Transverse colon (tissue), 4 donors: ENCODE measurements at regions not wholly inside any gene's neighbourhood (a gene's known extent, or its start where the extent isn't known, plus 50 kb on each side); places are given as distances from the start of the nearest gene placed in this dataset.

Experiments used
- POLR2A ChIP-seq: fragments of 450-650 bp; IDR thresholded peaks from one replicate; pipeline ENCODE4 v1.6.1; 2016; ENCODE audit warnings: antibody characterized with exemption, mild to moderate bottlenecking, moderate library complexity
- POLR2AphosphoS5 ChIP-seq, 3 donors: sonication (generic); formaldehyde crosslinking; IDR thresholded peaks; one replicate each; pipeline ENCODE4 v1.6.1; 2016; ENCODE audit warnings: antibody characterized with exemption in 3 of 3
- TF ChIP-seq, protein P1 (sequence below), 5 experiments: fragments of 200-600 bp in 3 of 5; fragments of 450-650 bp in 2 of 5; sonication (generic) in 3 of 5; IDR thresholded peaks; 1 replicate in 2 of 5; 2 replicates in 3 of 5; pipeline ENCODE4 v1.5.1; 2016 to 2017; ENCODE audit warnings: antibody characterized with exemption in 5 of 5, inconsistent platforms in 3 of 5, mild to moderate bottlenecking in 2 of 5, moderate library complexity in 1 of 5

- TF ChIP-seq, protein P1, sequence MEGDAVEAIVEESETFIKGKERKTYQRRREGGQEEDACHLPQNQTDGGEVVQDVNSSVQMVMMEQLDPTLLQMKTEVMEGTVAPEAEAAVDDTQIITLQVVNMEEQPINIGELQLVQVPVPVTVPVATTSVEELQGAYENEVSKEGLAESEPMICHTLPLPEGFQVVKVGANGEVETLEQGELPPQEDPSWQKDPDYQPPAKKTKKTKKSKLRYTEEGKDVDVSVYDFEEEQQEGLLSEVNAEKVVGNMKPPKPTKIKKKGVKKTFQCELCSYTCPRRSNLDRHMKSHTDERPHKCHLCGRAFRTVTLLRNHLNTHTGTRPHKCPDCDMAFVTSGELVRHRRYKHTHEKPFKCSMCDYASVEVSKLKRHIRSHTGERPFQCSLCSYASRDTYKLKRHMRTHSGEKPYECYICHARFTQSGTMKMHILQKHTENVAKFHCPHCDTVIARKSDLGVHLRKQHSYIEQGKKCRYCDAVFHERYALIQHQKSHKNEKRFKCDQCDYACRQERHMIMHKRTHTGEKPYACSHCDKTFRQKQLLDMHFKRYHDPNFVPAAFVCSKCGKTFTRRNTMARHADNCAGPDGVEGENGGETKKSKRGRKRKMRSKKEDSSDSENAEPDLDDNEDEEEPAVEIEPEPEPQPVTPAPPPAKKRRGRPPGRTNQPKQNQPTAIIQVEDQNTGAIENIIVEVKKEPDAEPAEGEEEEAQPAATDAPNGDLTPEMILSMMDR (IDR thresholded peaks at IDR 0.05), result no peak
- TF ChIP-seq POLR2A (no peak), POLR2AphosphoS5 (IDR thresholded peaks at IDR 0.05) (no peak)
Measured at GRCh38 chr2:145415151-145415550, 895.2 kb upstream of the ZEB2 start.
